ENCODE measurements at regions not wholly inside any gene's neighbourhood (a gene's known extent, or its start where the extent isn't known, plus 50 kb on each side); places are given as distances from the start of the nearest gene placed in this dataset.
"Not testable (repeated sequence)": the region's sequence is repeated elsewhere in the genome, so short reads cannot be mapped to it uniquely, and the experiment has no call there.

GRCh38 chrX:27240042-27240441, 223.1 kb downstream of the PPP4R3C start:
- TF ChIP-seq CTCF, POLR2A (IDR thresholded peaks at IDR 0.05): not testable (repeated sequence)

Measured in Peyer's patch (tissue), 4 donors.